Smooth muscle cell (in vitro differentiated cells): ENCODE measurements at regions not wholly inside any gene's neighbourhood (a gene's known extent, or its start where the extent isn't known, plus 50 kb on each side); places are given as distances from the start of the nearest gene placed in this dataset.

Source experiments
- DNase-seq: peaks from one replicate; lab custom pipeline; 2025; ENCODE audit not compliant: unreplicated experiment; lab: John Stamatoyannopoulos, UW
- H2AFZ ChIP-seq: fragments of 200-600 bp; sonication (generic); 2 replicates; pipeline ENCODE4 v1.6.0; 2016; ENCODE audit warnings: antibody characterized with exemption, low read depth, mild to moderate bottlenecking
- H3F3A ChIP-seq: fragments of 200-600 bp; sonication (generic); 2 replicates; pipeline ENCODE4 v1.6.0; 2017; ENCODE audit warnings: antibody characterized with exemption, low read depth
- H3K27ac ChIP-seq: fragments of 200-600 bp; sonication (generic); 2 replicates; pipeline ENCODE4 v1.5.1; 2016; ENCODE audit warnings: low read depth, mild to moderate bottlenecking
- H3K27me3 ChIP-seq: fragments of 200-600 bp; sonication (generic); 2 replicates; pipeline ENCODE4 v1.6.1; 2016; ENCODE audit warnings: low read depth, mild to moderate bottlenecking
- H3K36me3 ChIP-seq: fragments of 200-600 bp; sonication (generic); 2 replicates; pipeline ENCODE4 v1.5.1; 2016; ENCODE audit warnings: low read depth
- H3K4me1 ChIP-seq: fragments of 200-600 bp; sonication (generic); 2 replicates; pipeline ENCODE4 v1.5.1; 2016; ENCODE audit warnings: low read depth
- H3K4me2 ChIP-seq: fragments of 200-600 bp; sonication (generic); 2 replicates; pipeline ENCODE4 v1.6.0; 2016; ENCODE audit warnings: mild to moderate bottlenecking
- H3K4me3 ChIP-seq: fragments of 200-600 bp; sonication (generic); 2 replicates; pipeline ENCODE4 v1.5.1; 2016; ENCODE audit warnings: mild to moderate bottlenecking
- H3K79me2 ChIP-seq: fragments of 200-600 bp; sonication (generic); 2 replicates; pipeline ENCODE4 v1.6.0; 2016; ENCODE audit warnings: low read depth, mild to moderate bottlenecking
- H3K9ac ChIP-seq: fragments of 200-600 bp; sonication (generic); 2 replicates; pipeline ENCODE4 v1.6.0; 2016; ENCODE audit warnings: low read depth
- H3K9me3 ChIP-seq: fragments of 200-600 bp; sonication (generic); replicated peaks from 2 replicates; pipeline ENCODE4 v1.5.1; 2016; ENCODE audit warnings: low read depth
- H4K20me1 ChIP-seq: fragments of 200-600 bp; sonication (generic); 2 replicates; pipeline ENCODE4 v1.6.0; 2016; ENCODE audit warnings: low read depth
- CTCF ChIP-seq: fragments of 200-600 bp; sonication (generic); IDR thresholded peaks from 2 replicates; pipeline ENCODE4 v1.5.1; 2017; ENCODE audit warnings: borderline replicate concordance, mild to moderate bottlenecking, antibody characterized with exemption; ENCODE audit not compliant: insufficient read depth, poor library complexity, severe bottlenecking
- WGBS: methylation state at CpG from one replicate; pipeline ENCODE4 v1.1.7; 2016; ENCODE audit warnings: low lambda C conversion rate; 5-methylcytosine and 5-hydroxymethylcytosine counted together

GRCh38 chr15:66999046-66999968 lies 66.1 kb upstream of the SMAD3 start:
- no peaks in the 10 kb centered on the region for H3K9me3 ChIP-seq
- TF ChIP-seq CTCF = no peak
- no peak overlapping the region for H3K4me3 ChIP-seq
- no peak for DNase-seq
- H4K20me1 ChIP-seq = no peaks in the 10 kb centered on the region
- H3K79me2 ChIP-seq = no peaks in the 10 kb centered on the region
- no peaks in the 10 kb centered on the region for H3F3A ChIP-seq
- no peaks in the 10 kb centered on the region for H3K27me3 ChIP-seq
- no peak overlapping the region for H3K4me2 ChIP-seq
- H3K27ac ChIP-seq = no peak overlapping the region
- no peaks in the 10 kb centered on the region for H3K4me1 ChIP-seq
- no peak overlapping the region for H3K9ac ChIP-seq
- H2AFZ ChIP-seq = no peak overlapping the region
- 90% methylated on average over 1 of the region's 1 CpG for WGBS
- no peaks in the 10 kb centered on the region for H3K36me3 ChIP-seq

GRCh38 chr15:67000896-67001295 lies 64.5 kb upstream of the SMAD3 start:
- Histone ChIP-seq H2AFZ (no peak overlapping the region), H3F3A (no peaks in the 10 kb centered on the region), H3K27me3 (no peaks in the 10 kb centered on the region), H3K27ac (no peak overlapping the region), H3K4me3 (no peak overlapping the region), H4K20me1 (no peaks in the 10 kb centered on the region), H3K4me2 (no peak overlapping the region), H3K9ac (no peak overlapping the region), H3K9me3 (no peaks in the 10 kb centered on the region), H3K36me3 (no peaks in the 10 kb centered on the region), H3K79me2 (no peaks in the 10 kb centered on the region), H3K4me1 (no peaks in the 10 kb centered on the region)
- DNase-seq = no peak
- WGBS = 94% methylated on average over 14 of the region's 14 CpGs
- no peak for TF ChIP-seq CTCF

- Histone ChIP-seq H3K27me3 (no peaks in the 10 kb centered on the region), H3K36me3 (no peaks in the 10 kb centered on the region), H3K4me3 (no peak overlapping the region), H3K4me2 (no peak overlapping the region), H3K4me1 (no peaks in the 10 kb centered on the region), H2AFZ (no peak overlapping the region), H3K79me2 (no peaks in the 10 kb centered on the region), H3K9me3 (no peaks in the 10 kb centered on the region), H3F3A (no peaks in the 10 kb centered on the region), H3K27ac (no peak overlapping the region), H4K20me1 (no peaks in the 10 kb centered on the region), H3K9ac (no peak overlapping the region)
- no peak for DNase-seq
- no peak for TF ChIP-seq CTCF
Observed at GRCh38 chr15:67002368-67002767, 63.0 kb upstream of the SMAD3 start.

- H3K9ac ChIP-seq = no peak overlapping the region
- no peaks in the 10 kb centered on the region for H3K27me3 ChIP-seq
- TF ChIP-seq CTCF = no peak
- H3K9me3 ChIP-seq = no peaks in the 10 kb centered on the region
- H3K4me2 ChIP-seq = no peak overlapping the region
- H3K36me3 ChIP-seq = no peaks in the 10 kb centered on the region
- no peak overlapping the region for H2AFZ ChIP-seq
- no peaks in the 10 kb centered on the region for H4K20me1 ChIP-seq
- no peaks in the 10 kb centered on the region for H3K4me1 ChIP-seq
- no peaks in the 10 kb centered on the region for H3K79me2 ChIP-seq
- DNase-seq = no peak
- H3F3A ChIP-seq = no peaks in the 10 kb centered on the region
- H3K27ac ChIP-seq = no peak overlapping the region
- 56% methylated on average over 7 of the region's 7 CpGs for WGBS
- H3K4me3 ChIP-seq = no peak overlapping the region
Observed at GRCh38 chr15:67003586-67003985, 61.8 kb upstream of the SMAD3 start.
